ENCODE measurements at regions not wholly inside any gene's neighbourhood (a gene's known extent, or its start where the extent isn't known, plus 50 kb on each side); places are given as distances from the start of the nearest gene placed in this dataset.

DNA sequence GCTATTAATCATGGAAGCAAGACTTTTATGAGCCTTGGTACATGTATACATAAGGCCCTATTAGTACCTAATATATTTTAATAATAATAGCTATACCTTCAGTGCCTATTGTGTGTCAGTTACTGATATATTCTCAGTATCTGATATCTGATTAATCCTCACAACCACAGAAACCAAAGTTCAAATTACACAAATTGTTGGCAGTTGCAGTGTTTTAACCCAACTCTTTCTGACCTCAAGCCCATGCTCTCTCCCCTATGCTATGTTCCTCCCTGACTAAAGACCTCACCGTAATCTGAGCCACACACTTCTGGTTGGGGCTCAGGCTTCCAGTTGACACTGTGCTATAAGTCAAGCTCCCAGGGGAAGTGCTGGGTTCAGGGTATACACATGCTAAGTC, 214.4 kb downstream of the SPTSSA start:
- H3K4me3 ChIP-seq = no peak overlapping the region
- H3K27ac ChIP-seq = no peak overlapping the region
- no peak overlapping the region for H2AFZ ChIP-seq (replicated peaks)
- DNase-seq (ENCODE audit: low spot score) = no peak
- no peaks in the 10 kb centered on the region for H3K4me1 ChIP-seq
- no peaks in the 10 kb centered on the region for H4K20me1 ChIP-seq (ENCODE audit: low read depth)
- no peaks in the 10 kb centered on the region for H3F3A ChIP-seq (ENCODE audit: low read depth)
- H3K4me3 Mint-ChIP-seq = no peak overlapping the region
- H3K9me3 Mint-ChIP-seq = no peaks in the 10 kb centered on the region
- H3K9ac ChIP-seq = no peak overlapping the region
- H3K27me3 Mint-ChIP-seq (ENCODE audit: insufficient read depth, low read depth) = peaks cover 2% of the 10 kb centered on the region
- H3K4me1 Mint-ChIP-seq = peaks cover 9% of the 10 kb centered on the region
- no peaks in the 10 kb centered on the region for H3K27me3 ChIP-seq
- no peaks in the 10 kb centered on the region for H3K9me3 ChIP-seq (ENCODE audit: low read depth)
- no peak for TF ChIP-seq EZH2 (IDR thresholded peaks at IDR 0.05)
- no peak for TF ChIP-seq EZH2phosphoT487 (IDR thresholded peaks at IDR 0.05)
- TF ChIP-seq, protein P1, sequence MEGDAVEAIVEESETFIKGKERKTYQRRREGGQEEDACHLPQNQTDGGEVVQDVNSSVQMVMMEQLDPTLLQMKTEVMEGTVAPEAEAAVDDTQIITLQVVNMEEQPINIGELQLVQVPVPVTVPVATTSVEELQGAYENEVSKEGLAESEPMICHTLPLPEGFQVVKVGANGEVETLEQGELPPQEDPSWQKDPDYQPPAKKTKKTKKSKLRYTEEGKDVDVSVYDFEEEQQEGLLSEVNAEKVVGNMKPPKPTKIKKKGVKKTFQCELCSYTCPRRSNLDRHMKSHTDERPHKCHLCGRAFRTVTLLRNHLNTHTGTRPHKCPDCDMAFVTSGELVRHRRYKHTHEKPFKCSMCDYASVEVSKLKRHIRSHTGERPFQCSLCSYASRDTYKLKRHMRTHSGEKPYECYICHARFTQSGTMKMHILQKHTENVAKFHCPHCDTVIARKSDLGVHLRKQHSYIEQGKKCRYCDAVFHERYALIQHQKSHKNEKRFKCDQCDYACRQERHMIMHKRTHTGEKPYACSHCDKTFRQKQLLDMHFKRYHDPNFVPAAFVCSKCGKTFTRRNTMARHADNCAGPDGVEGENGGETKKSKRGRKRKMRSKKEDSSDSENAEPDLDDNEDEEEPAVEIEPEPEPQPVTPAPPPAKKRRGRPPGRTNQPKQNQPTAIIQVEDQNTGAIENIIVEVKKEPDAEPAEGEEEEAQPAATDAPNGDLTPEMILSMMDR (IDR thresholded peaks at IDR 0.05) = no peak
- H3K4me2 ChIP-seq = no peak overlapping the region
- no peak overlapping the region for H3K27ac Mint-ChIP-seq
- H3K79me2 ChIP-seq (ENCODE audit: low read depth) = no peaks in the 10 kb centered on the region
- no peaks in the 10 kb centered on the region for H3K36me3 ChIP-seq
- no peaks in the 10 kb centered on the region for H3K36me3 Mint-ChIP-seq

DNA sequence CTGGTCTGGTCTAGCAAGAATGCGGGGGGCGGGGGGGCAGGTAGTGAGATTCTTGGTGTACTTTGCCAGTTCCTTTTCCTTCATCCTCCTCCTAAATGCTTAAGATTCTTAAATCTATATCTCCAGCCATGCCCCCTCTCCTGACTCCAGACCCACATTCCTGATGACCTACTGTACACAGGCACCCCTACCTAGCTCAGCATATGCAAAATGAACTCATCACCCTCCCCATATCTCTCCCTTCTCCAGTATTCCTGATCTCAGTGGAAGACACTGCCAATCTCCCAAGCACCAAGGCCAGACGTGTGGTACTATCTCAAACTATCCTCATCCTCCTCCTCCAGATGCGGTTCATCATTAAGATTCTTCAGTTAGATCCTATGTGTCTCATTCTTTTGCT, 215.8 kb downstream of the SPTSSA start:
- H3K27ac Mint-ChIP-seq = no peak overlapping the region
- TF ChIP-seq EZH2 (IDR thresholded peaks at IDR 0.05) (no peak), EZH2phosphoT487 (IDR thresholded peaks at IDR 0.05) (no peak)
- TF ChIP-seq, protein P1 (IDR thresholded peaks at IDR 0.05) = no peak
- Histone ChIP-seq H3F3A (ENCODE audit: low read depth) (no peaks in the 10 kb centered on the region), H3K36me3 (no peaks in the 10 kb centered on the region), H2AFZ (replicated peaks) (no peak overlapping the region), H3K4me1 (no peaks in the 10 kb centered on the region), H3K4me2 (no peak overlapping the region), H3K79me2 (ENCODE audit: low read depth) (no peaks in the 10 kb centered on the region), H3K4me3 (no peak overlapping the region), H3K27ac (no peak overlapping the region), H4K20me1 (ENCODE audit: low read depth) (no peaks in the 10 kb centered on the region), H3K9ac (no peak overlapping the region), H3K27me3 (no peaks in the 10 kb centered on the region), H3K9me3 (ENCODE audit: low read depth) (no peaks in the 10 kb centered on the region)
- DNase-seq (ENCODE audit: low spot score) = no peak
- H3K36me3 Mint-ChIP-seq = no peaks in the 10 kb centered on the region
- peaks cover 2% of the 10 kb centered on the region for H3K27me3 Mint-ChIP-seq (ENCODE audit: insufficient read depth, low read depth)
- H3K4me3 Mint-ChIP-seq = no peak overlapping the region
- no peaks in the 10 kb centered on the region for H3K9me3 Mint-ChIP-seq
- H3K4me1 Mint-ChIP-seq = peaks cover 2% of the 10 kb centered on the region

DNA sequence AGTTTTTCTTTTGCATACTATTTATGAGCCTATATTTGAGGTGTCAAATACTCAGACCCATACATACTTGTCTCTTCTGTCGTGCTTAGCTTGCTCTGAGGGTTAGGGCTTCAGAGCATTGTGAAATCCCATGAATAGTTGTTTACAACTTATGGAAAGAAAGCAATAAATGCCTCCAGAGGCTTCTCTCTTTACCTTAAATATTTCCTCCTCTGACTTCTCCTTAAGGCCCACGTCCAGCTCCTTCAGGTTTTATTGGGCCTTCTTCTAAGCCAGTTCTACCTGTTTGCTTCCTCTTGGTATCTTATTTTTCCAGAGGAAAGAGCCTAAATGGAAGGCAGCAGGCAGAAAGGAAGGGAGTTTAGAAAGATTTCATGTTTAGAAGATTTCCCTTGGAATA, 218.6 kb downstream of the SPTSSA start:
- H3K9me3 Mint-ChIP-seq = no peaks in the 10 kb centered on the region
- Histone ChIP-seq H3K27me3 (no peaks in the 10 kb centered on the region), H3K4me3 (no peak overlapping the region), H3K9me3 (ENCODE audit: low read depth) (no peaks in the 10 kb centered on the region), H3K27ac (no peak overlapping the region), H3K79me2 (ENCODE audit: low read depth) (no peaks in the 10 kb centered on the region), H3K36me3 (no peaks in the 10 kb centered on the region), H3K9ac (no peak overlapping the region), H3F3A (ENCODE audit: low read depth) (no peaks in the 10 kb centered on the region), H4K20me1 (ENCODE audit: low read depth) (no peaks in the 10 kb centered on the region), H3K4me1 (no peaks in the 10 kb centered on the region), H2AFZ (replicated peaks) (no peak overlapping the region), H3K4me2 (no peak overlapping the region)
- no peaks in the 10 kb centered on the region for H3K36me3 Mint-ChIP-seq
- no peak overlapping the region for H3K4me3 Mint-ChIP-seq
- H3K27me3 Mint-ChIP-seq (ENCODE audit: insufficient read depth, low read depth) = peaks cover 2% of the 10 kb centered on the region
- H3K27ac Mint-ChIP-seq = no peak overlapping the region
- TF ChIP-seq EZH2phosphoT487 (IDR thresholded peaks at IDR 0.05) (no peak), EZH2 (IDR thresholded peaks at IDR 0.05) (no peak)
- TF ChIP-seq, protein P1 (IDR thresholded peaks at IDR 0.05) = no peak
- H3K4me1 Mint-ChIP-seq = peaks cover 8% of the 10 kb centered on the region
- no peak for DNase-seq (ENCODE audit: low spot score)
